Psoas muscle (tissue), 7 donors: ENCODE measurements at regions not wholly inside any gene's neighbourhood (a gene's known extent, or its start where the extent isn't known, plus 50 kb on each side); places are given as distances from the start of the nearest gene placed in this dataset.

Source experiments
- ATAC-seq, 4 donors: fragments of 200-7000 bp; cut with Tn5 transposase; one replicate each; pipeline ENCODE4 v1.9.1; 2020; ENCODE audit warnings: moderate library complexity in 3 of 4, mild to moderate bottlenecking in 2 of 4
- DNase-seq, 2 donors: peaks; one replicate each; pipeline ENCODE4 v3.0.0-alpha.2; 2020
- H3K27ac ChIP-seq: fragments of 200-600 bp; one replicate; pipeline ENCODE4 v1.8.0; 2022
- H3K27me3 ChIP-seq, 3 donors: fragments of 200-600 bp in 1 of 3; one replicate each; pipeline versions ENCODE4 v1.6.1 to v1.8.0; 2013 to 2022; ENCODE audit warnings: low read length in 2 of 3, mild to moderate bottlenecking in 2 of 3, moderate library complexity in 1 of 3; ENCODE audit not compliant: insufficient read depth in 3 of 3
- H3K36me3 ChIP-seq, 2 donors: fragments of 200-600 bp in 1 of 2; one replicate each; pipeline versions ENCODE4 v1.6.1 to v1.8.0; 2013 to 2022; ENCODE audit warnings: low read depth in 1 of 2, mild to moderate bottlenecking in 1 of 2, moderate library complexity in 1 of 2; ENCODE audit not compliant: insufficient read depth in 1 of 2
- H3K4me1 ChIP-seq: fragments of 200-600 bp; one replicate; pipeline ENCODE4 v1.8.0; 2022
- H3K4me3 ChIP-seq: fragments of 200-600 bp; one replicate; pipeline ENCODE4 v1.8.0; 2022; ENCODE audit warnings: mild to moderate bottlenecking
- H3K9me3 ChIP-seq: fragments of 200-600 bp; one replicate; pipeline ENCODE4 v1.8.0; 2022
- CTCF ChIP-seq: fragments of 200-600 bp; IDR thresholded peaks from one replicate; pipeline ENCODE4 v1.8.0; 2022; ENCODE audit warnings: antibody characterized with exemption
- WGBS, 3 donors: extraction: QIAGEN DNeasy Blood & Tissue Kit; methylation state at CpG; one replicate each; pipeline versions ENCODE4 v1.1.6 to v1.1.7; 2013; 5-methylcytosine and 5-hydroxymethylcytosine counted together
- intact Hi-C, 2 donors: fragments of 100-400 bp; cut with DNase I; formaldehyde crosslinking; loops; one replicate each; pipeline versions ENCODE4 v1.11.0 to v1.14.2; 2022
- donor health status: healthy with polysubstance abuse.
- donor health status: DM: no; HTN: no; CAD: no; lungs with moderate emphysema.
- donor health status: Bipolar disorder and iron deficiency.
- donor health status: healthy.
- donor health status: DM: yes; HTN: yes; CAD: no.
- donor health status: DM: no; HTN: no; CAD: no.
- donor health status: DM: yes; HTN: yes; CAD: no.

DNA sequence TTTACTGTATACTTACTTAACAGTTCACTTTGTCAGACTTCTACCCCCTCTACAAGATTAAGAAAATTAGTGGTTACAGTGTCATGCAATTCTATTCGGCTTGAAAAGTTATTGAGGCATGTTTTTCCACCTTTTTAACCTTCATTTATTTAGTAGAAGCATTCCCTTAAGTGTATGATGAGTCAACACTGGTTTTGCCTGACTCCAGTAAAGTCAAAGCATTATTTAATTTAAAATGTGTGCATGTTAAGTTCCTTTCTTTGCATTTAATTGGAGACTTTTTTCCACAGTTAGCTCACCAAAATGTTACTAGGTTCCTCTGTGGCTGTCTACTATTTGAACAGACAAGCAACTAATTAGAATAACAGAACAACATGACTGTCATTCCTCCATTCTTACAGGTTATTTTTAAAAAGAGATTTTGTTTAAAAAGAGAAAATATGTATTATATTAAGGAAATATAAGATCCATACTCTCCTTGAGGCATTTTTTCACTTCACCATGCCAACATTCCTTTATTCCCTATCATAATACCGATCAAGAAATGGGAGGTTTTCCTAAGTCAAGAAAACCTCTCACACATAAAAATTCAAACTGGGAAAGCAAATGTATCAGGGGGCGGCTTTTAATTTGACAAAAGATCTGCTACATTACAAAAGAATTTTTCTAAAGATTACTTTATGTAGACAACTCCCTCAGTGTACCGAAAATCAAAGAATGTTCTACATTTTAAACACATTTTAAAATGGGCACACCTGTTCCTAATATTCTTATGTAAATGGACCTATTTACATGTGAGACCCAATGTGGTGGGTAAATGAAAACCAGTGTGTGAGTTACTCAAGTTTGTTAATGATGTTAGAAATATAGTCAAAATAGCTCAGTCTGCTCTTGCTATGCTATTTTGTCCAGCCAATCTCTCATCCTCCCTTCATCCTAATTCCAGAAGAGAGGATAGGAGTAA lies 361.2 kb downstream of the UTRN start:
- Histone ChIP-seq H3K27me3 (no peaks in the 10 kb centered on the region), H3K27ac (no peak overlapping the region), H3K9me3 (no peaks in the 10 kb centered on the region), H3K4me3 (no peak overlapping the region), H3K4me1 (no peaks in the 10 kb centered on the region), H3K36me3 (no peaks in the 10 kb centered on the region)
- ATAC-seq, result no peak
- intact Hi-C loops, result no loop called here
- WGBS, 3 donors, result 79 to 86% (median 83%) methylated on average over 4 of the region's 4 CpGs
- TF ChIP-seq CTCF, result no peak
- no peak for DNase-seq

- Histone ChIP-seq H3K36me3 (no peaks in the 10 kb centered on the region), H3K27me3 (no peaks in the 10 kb centered on the region), H3K9me3 (no peaks in the 10 kb centered on the region), H3K4me1 (no peaks in the 10 kb centered on the region), H3K27ac (no peak overlapping the region), H3K4me3 (no peak overlapping the region)
- WGBS, 3 donors, result 89 to 95% (median 89%) methylated on average over 6 of the region's 6 CpGs
- ATAC-seq (no peak), DNase-seq (no peak)
- intact Hi-C loops, result no loop called here
- TF ChIP-seq CTCF, result no peak
Measured at GRCh38 chr6:144647406-144647964, 362.4 kb downstream of the UTRN start.

GRCh38 chr6:144647971-144648651 lies 363.0 kb downstream of the UTRN start:
- H3K4me3 ChIP-seq, result no peak overlapping the region
- no peak for DNase-seq
- no peak for ATAC-seq
- H3K9me3 ChIP-seq, result no peaks in the 10 kb centered on the region
- H3K36me3 ChIP-seq, result no peaks in the 10 kb centered on the region
- intact Hi-C loops, result no loop called here
- H3K27me3 ChIP-seq, result no peaks in the 10 kb centered on the region
- no peak for TF ChIP-seq CTCF
- WGBS, 3 donors, result 63 to 68% (median 65%) methylated on average over 3 of the region's 3 CpGs
- no peaks in the 10 kb centered on the region for H3K4me1 ChIP-seq
- no peak overlapping the region for H3K27ac ChIP-seq

- no peak overlapping the region for H3K4me3 ChIP-seq
- no peaks in the 10 kb centered on the region for H3K4me1 ChIP-seq
- H3K36me3 ChIP-seq, result no peaks in the 10 kb centered on the region
- H3K9me3 ChIP-seq, result no peaks in the 10 kb centered on the region
- no peak overlapping the region for H3K27ac ChIP-seq
- ATAC-seq, result no peak
- intact Hi-C loops, result no loop called here
- DNase-seq, result no peak
- 80 to 91% (median 84%) methylated on average over 2 of the region's 2 CpGs for WGBS, 3 donors
- TF ChIP-seq CTCF, result no peak
- no peaks in the 10 kb centered on the region for H3K27me3 ChIP-seq
Measured at GRCh38 chr6:144649085-144649484, 363.9 kb downstream of the UTRN start.
